GM12878 (cell line): ENCODE measurements at regions not wholly inside any gene's neighbourhood (a gene's known extent, or its start where the extent isn't known, plus 50 kb on each side); places are given as distances from the start of the nearest gene placed in this dataset.

Experiments used
- ATAC-seq: fragments of 200-7000 bp; cut with Tn5 transposase; 3 replicates; pipeline ENCODE4 v1.9.1; 2020; ENCODE audit warnings: mild to moderate bottlenecking, moderate library complexity
- BruUV-seq: library from RNA; stranded (reverse); fragments of 400-500 nt; replicated peaks from 2 replicates; lab custom pipeline; 2021; lab: Mats Ljungman, UMichigan
- CTCF ChIA-PET: fragments of 300-600 bp; sonication (Branson Sonifier 250); formaldehyde crosslinking; extraction: SDS; loops from one replicate; lab custom pipeline; 2021; ENCODE audit warnings: inconsistent platforms; lab: Yijun Ruan, JAX
- POLR2A ChIA-PET: fragments of 350-600 bp; formaldehyde crosslinking; extraction: SDS; loops from one replicate; lab custom pipeline; 2021; ENCODE audit warnings: inconsistent platforms; lab: Charles Lee
- RAD21 ChIA-PET: fragments of 300-600 bp; sonication (Branson Sonifier 250); formaldehyde crosslinking; loops from one replicate; lab custom pipeline; 2023; ENCODE audit warnings: antibody characterized with exemption; ENCODE audit not compliant: unreplicated experiment; lab: Charles Lee
- SMC1A ChIA-PET: fragments of 300-600 bp; sonication (Branson Sonifier 250); formaldehyde crosslinking; loops from one replicate; lab custom pipeline; 2023; ENCODE audit not compliant: unreplicated experiment, uncharacterized antibody; lab: Charles Lee
- DNase-seq: peaks from one replicate; pipeline ENCODE4 v3.0.0-alpha.2; 2011; ENCODE audit warnings: low read depth, low spot score
- FAIRE-seq: peaks from 3 replicates; lab custom pipeline; 2011; peaks lifted over from hg19 to GRCh38; lab: Jason Lieb, UNC
- H2AFZ ChIP-seq: 2 replicates; pipeline ENCODE4 v1.6.0; 2011; ENCODE audit warnings: low read depth, low read length, control low read depth; ENCODE audit not compliant: control insufficient read depth
- H3K27ac ChIP-seq: 2 replicates; pipeline ENCODE4 v1.5.1; 2011; ENCODE audit warnings: control low read depth; ENCODE audit not compliant: control insufficient read depth, insufficient read depth
- H3K27me3 ChIP-seq, 2 experiments: replicated peaks in 1 of 2; 2 replicates each; pipeline versions ENCODE4 v1.6.0 to v1.6.1; 2011; ENCODE audit warnings: low read length in 1 of 2; ENCODE audit not compliant: control insufficient read depth in 2 of 2, insufficient read depth in 2 of 2
- H3K36me3 ChIP-seq, 2 experiments: 2 replicates each; pipeline ENCODE4 v1.5.1; 2011; ENCODE audit warnings: low read length in 1 of 2; ENCODE audit not compliant: control insufficient read depth in 2 of 2, insufficient read depth in 2 of 2
- H3K4me1 ChIP-seq: 2 replicates; pipeline ENCODE4 v1.6.1; 2011; ENCODE audit warnings: mild to moderate bottlenecking, low read length, moderate library complexity, mixed read lengths; ENCODE audit not compliant: control insufficient read depth, insufficient read depth
- H3K4me2 ChIP-seq: 2 replicates; pipeline ENCODE4 v1.6.0; 2011; ENCODE audit warnings: control low read depth; ENCODE audit not compliant: control insufficient read depth, insufficient read depth
- H3K4me3 ChIP-seq: fragments of 200-600 bp; sonication (generic); 2 replicates; pipeline ENCODE4 v1.5.1; 2016
- H3K79me2 ChIP-seq: 2 replicates; pipeline ENCODE4 v1.6.0; 2011; ENCODE audit warnings: low read length; ENCODE audit not compliant: control insufficient read depth, insufficient read depth
- H3K9ac ChIP-seq: 2 replicates; pipeline ENCODE4 v1.8.0; 2011; ENCODE audit warnings: low read length, control low read depth, mixed read lengths; ENCODE audit not compliant: control insufficient read depth, insufficient read depth
- H3K9me3 ChIP-seq: replicated peaks from 3 replicates; pipeline ENCODE4 v1.5.1; 2011; ENCODE audit warnings: mild to moderate bottlenecking, low read length; ENCODE audit not compliant: control insufficient read depth, insufficient read depth
- H4K20me1 ChIP-seq: 2 replicates; pipeline ENCODE4 v1.6.0; 2011; ENCODE audit not compliant: control insufficient read depth, insufficient read depth
- HDGF ChIP-seq: fragments of 450-650 bp; IDR thresholded peaks from 2 replicates; pipeline ENCODE4 v1.6.1; 2016; ENCODE audit warnings: antibody characterized with exemption
- JUNB ChIP-seq: IDR thresholded peaks from 2 replicates; pipeline ENCODE4 v1.6.1; 2016; ENCODE audit warnings: antibody characterized with exemption, mild to moderate bottlenecking
- KLF5 ChIP-seq: fragments of 450-650 bp; IDR thresholded peaks from 2 replicates; pipeline ENCODE4 v1.6.1; 2014; ENCODE audit warnings: mild to moderate bottlenecking; ENCODE audit not compliant: partially characterized antibody
- MEF2A ChIP-seq: IDR thresholded peaks from 2 replicates; pipeline ENCODE4 v1.6.1; 2011; ENCODE audit warnings: low read depth, mild to moderate bottlenecking, low read length, moderate library complexity; ENCODE audit not compliant: insufficient read depth
- MTA3 ChIP-seq: IDR thresholded peaks from 2 replicates; pipeline ENCODE4 v1.6.1; 2012; ENCODE audit warnings: low read length, inconsistent platforms, borderline replicate concordance
- MYC ChIP-seq: IDR thresholded peaks from 2 replicates; pipeline ENCODE4 v1.6.1; 2011; ENCODE audit warnings: mild to moderate bottlenecking, low read length, moderate library complexity, inconsistent platforms; ENCODE audit not compliant: insufficient read depth, insufficient replicate concordance, insufficient read length, severe bottlenecking
- NKRF ChIP-seq: fragments of 450-650 bp; conservative IDR thresholded peaks from 2 replicates; pipeline ENCODE4 v1.6.1; 2017; ENCODE audit warnings: mild to moderate bottlenecking, moderate library complexity
- NR2C1 ChIP-seq: fragments of 450-650 bp; IDR thresholded peaks from 2 replicates; pipeline ENCODE4 v1.6.1; 2017; ENCODE audit warnings: antibody characterized with exemption, mild to moderate bottlenecking, moderate library complexity
- PAX5 ChIP-seq: IDR thresholded peaks from 2 replicates; pipeline ENCODE4 v1.6.1; 2011; ENCODE audit warnings: low read depth, low read length, borderline replicate concordance
- PKNOX1 ChIP-seq: fragments of 450-650 bp; IDR thresholded peaks from 2 replicates; pipeline ENCODE4 v1.6.1; 2016; ENCODE audit warnings: mild to moderate bottlenecking
- ZNF274 ChIP-seq: IDR thresholded peaks from one replicate; pipeline ENCODE4 v1.8.0; 2011; ENCODE audit not compliant: insufficient read length, insufficient read depth
- ZNF384 ChIP-seq: IDR thresholded peaks from 2 replicates; pipeline ENCODE4 v1.6.1; 2012; ENCODE audit warnings: low read depth, mild to moderate bottlenecking, low read length, improper control_type of control experiment, borderline replicate concordance
- WGBS: methylation state at CpG from one replicate; pipeline ENCODE4 v1.1.6; 2016; ENCODE audit warnings: low lambda C conversion rate; ENCODE audit not compliant: insufficient replicate concordance, insufficient coverage; ENCODE audit errors: missing lambda C conversion rate; 5-methylcytosine and 5-hydroxymethylcytosine counted together
- in situ Hi-C: fragments of 300-500 bp; cut with MboI; formaldehyde crosslinking; loops from 9 replicates; pipeline ENCODE4 v1.14.3; 2018; ENCODE audit warnings: mixed read lengths
- intact Hi-C: fragments of 100-400 bp; cut with micrococcal nuclease; formaldehyde crosslinking; loops from one replicate; pipeline ENCODE4 v1.14.2; 2022; ENCODE audit not compliant: unreplicated experiment
- TF ChIP-seq, protein P1 (sequence below): fragments of 450-650 bp; formaldehyde crosslinking; IDR thresholded peaks from 2 replicates; pipeline ENCODE4 v1.4.0; 2022; ENCODE audit warnings: mild to moderate bottlenecking, moderate library complexity
- TF ChIP-seq, protein P2 (sequence below): IDR thresholded peaks from 2 replicates; pipeline ENCODE4 v1.6.1; 2012; ENCODE audit warnings: mild to moderate bottlenecking, low read depth, low read length

- no peak overlapping the region for H3K4me3 ChIP-seq
- no peaks in the 10 kb centered on the region for H3K9me3 ChIP-seq
- no peak overlapping the region for H3K27ac ChIP-seq
- H3K9ac ChIP-seq, result no peak overlapping the region
- no peaks in the 10 kb centered on the region for H3K27me3 ChIP-seq
- no peak for DNase-seq
- WGBS, result 29% methylated on average over 14 of the region's 14 CpGs
- BruUV-seq, result no TSS peak
- SMC1A ChIA-PET, result no interaction called here
- no peaks in the 10 kb centered on the region for H3K4me1 ChIP-seq
- H4K20me1 ChIP-seq, result no peaks in the 10 kb centered on the region
- in situ Hi-C loops, result no loop called here
- H2AFZ ChIP-seq, result no peak overlapping the region
- H3K36me3 ChIP-seq, result no peaks in the 10 kb centered on the region
- intact Hi-C loops, result no loop called here
- ATAC-seq, result no peak
- H3K4me2 ChIP-seq, result no peak overlapping the region
- no peak for FAIRE-seq
- TF ChIP-seq MEF2A (no peak), ZNF274 (no peak), NR2C1 (no peak), KLF5 (no peak), JUNB (no peak), MYC (no peak), PKNOX1 (no peak), PAX5 (no peak), MTA3 (no peak), ZNF384 (no peak), NKRF (no peak), HDGF (no peak)
- TF ChIP-seq, protein P1, sequence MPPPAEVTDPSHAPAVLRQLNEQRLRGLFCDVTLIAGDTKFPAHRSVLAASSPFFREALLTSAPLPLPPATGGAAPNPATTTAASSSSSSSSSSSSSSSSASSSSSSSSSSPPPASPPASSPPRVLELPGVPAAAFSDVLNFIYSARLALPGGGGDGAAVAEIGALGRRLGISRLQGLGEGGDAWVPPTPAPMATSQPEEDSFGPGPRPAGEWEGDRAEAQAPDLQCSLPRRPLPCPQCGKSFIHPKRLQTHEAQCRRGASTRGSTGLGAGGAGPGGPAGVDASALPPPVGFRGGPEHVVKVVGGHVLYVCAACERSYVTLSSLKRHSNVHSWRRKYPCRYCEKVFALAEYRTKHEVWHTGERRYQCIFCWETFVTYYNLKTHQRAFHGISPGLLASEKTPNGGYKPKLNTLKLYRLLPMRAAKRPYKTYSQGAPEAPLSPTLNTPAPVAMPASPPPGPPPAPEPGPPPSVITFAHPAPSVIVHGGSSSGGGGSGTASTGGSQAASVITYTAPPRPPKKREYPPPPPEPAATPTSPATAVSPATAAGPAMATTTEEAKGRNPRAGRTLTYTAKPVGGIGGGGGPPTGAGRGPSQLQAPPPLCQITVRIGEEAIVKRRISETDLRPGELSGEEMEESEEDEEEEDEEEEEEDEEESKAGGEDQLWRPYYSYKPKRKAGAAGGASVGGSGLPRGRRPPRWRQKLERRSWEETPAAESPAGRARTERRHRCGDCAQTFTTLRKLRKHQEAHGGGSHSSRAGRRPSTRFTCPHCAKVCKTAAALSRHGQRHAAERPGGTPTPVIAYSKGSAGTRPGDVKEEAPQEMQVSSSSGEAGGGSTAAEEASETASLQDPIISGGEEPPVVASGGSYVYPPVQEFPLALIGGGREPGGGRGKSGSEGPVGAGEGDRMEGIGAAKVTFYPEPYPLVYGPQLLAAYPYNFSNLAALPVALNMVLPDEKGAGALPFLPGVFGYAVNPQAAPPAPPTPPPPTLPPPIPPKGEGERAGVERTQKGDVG (CRISPR knock-in tag), result no peak
- TF ChIP-seq, protein P2, sequence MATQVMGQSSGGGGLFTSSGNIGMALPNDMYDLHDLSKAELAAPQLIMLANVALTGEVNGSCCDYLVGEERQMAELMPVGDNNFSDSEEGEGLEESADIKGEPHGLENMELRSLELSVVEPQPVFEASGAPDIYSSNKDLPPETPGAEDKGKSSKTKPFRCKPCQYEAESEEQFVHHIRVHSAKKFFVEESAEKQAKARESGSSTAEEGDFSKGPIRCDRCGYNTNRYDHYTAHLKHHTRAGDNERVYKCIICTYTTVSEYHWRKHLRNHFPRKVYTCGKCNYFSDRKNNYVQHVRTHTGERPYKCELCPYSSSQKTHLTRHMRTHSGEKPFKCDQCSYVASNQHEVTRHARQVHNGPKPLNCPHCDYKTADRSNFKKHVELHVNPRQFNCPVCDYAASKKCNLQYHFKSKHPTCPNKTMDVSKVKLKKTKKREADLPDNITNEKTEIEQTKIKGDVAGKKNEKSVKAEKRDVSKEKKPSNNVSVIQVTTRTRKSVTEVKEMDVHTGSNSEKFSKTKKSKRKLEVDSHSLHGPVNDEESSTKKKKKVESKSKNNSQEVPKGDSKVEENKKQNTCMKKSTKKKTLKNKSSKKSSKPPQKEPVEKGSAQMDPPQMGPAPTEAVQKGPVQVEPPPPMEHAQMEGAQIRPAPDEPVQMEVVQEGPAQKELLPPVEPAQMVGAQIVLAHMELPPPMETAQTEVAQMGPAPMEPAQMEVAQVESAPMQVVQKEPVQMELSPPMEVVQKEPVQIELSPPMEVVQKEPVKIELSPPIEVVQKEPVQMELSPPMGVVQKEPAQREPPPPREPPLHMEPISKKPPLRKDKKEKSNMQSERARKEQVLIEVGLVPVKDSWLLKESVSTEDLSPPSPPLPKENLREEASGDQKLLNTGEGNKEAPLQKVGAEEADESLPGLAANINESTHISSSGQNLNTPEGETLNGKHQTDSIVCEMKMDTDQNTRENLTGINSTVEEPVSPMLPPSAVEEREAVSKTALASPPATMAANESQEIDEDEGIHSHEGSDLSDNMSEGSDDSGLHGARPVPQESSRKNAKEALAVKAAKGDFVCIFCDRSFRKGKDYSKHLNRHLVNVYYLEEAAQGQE, result no peak
- no peaks in the 10 kb centered on the region for H3K79me2 ChIP-seq
- CTCF ChIA-PET, result no interaction called here
- POLR2A ChIA-PET, result no interaction called here
- RAD21 ChIA-PET, result no interaction called here
Observed at GRCh38 chr16:55116165-55116920, 185.7 kb downstream of the IRX5 start.
